HepG2 (cell line): ENCODE measurements at regions not wholly inside any gene's neighbourhood (a gene's known extent, or its start where the extent isn't known, plus 50 kb on each side); places are given as distances from the start of the nearest gene placed in this dataset.

Experiments
- CEBPZ ChIP-seq: IDR thresholded peaks from 2 replicates; pipeline ENCODE4 v1.6.1; 2012; ENCODE audit warnings: low read length, improper control_type of control experiment
- ERF ChIP-seq: IDR thresholded peaks from 2 replicates; pipeline ENCODE4 v1.6.1; 2018; ENCODE audit warnings: missing biosample characterization, missing genetic modification reagents
- MIER3 ChIP-seq: IDR thresholded peaks from 2 replicates; pipeline ENCODE4 v1.6.1; 2016; ENCODE audit warnings: missing compliant biosample characterization, borderline replicate concordance
- PPARG ChIP-seq: conservative IDR thresholded peaks from 2 replicates; pipeline ENCODE4 v1.6.1; 2016; ENCODE audit warnings: missing biosample characterization, missing genetic modification reagents
- RAD51 ChIP-seq: fragments of 450-650 bp; IDR thresholded peaks from 2 replicates; pipeline ENCODE4 v1.6.1; 2016; ENCODE audit warnings: borderline replicate concordance
- ZFP37 ChIP-seq: sonication (generic); formaldehyde crosslinking; IDR thresholded peaks from 2 replicates; pipeline ENCODE4 v1.4.0; 2020; ENCODE audit warnings: missing genetic modification reagents, borderline replicate concordance
- ZNF317 ChIP-seq: sonication (generic); formaldehyde crosslinking; IDR thresholded peaks from 2 replicates; pipeline ENCODE4 v1.5.0; 2020; ENCODE audit warnings: mild to moderate bottlenecking, missing genetic modification reagents
- ZNF407 ChIP-seq: sonication (generic); formaldehyde crosslinking; IDR thresholded peaks from one replicate; pipeline ENCODE4 v1.5.1; 2020; ENCODE audit warnings: mild to moderate bottlenecking, missing genetic modification reagents; ENCODE audit errors: not compliant biosample characterization
- ZNF710 ChIP-seq: sonication (generic); formaldehyde crosslinking; IDR thresholded peaks from 2 replicates; pipeline ENCODE4 v1.5.0; 2020; ENCODE audit warnings: mild to moderate bottlenecking, missing genetic modification reagents, borderline replicate concordance

GRCh38 chr6:139925894-139926641, 551.6 kb upstream of the CITED2 start (continued):
- TF ChIP-seq ZNF710 (CRISPR knock-in tag) (no peak), CEBPZ (no peak), MIER3 (peak; percentile 61; the same call in 1 of the 2 replicates), RAD51 (no peak), ERF (CRISPR knock-in tag) (0 out of 2 replicates have a peak, but pooled peaks have one; percentile 24), PPARG (CRISPR knock-in tag) (no peak), ZNF407 (CRISPR knock-in tag) (no peak), ZFP37 (CRISPR knock-in tag) (no peak), ZNF317 (CRISPR knock-in tag) (peak; percentile 97)
